ENCODE measurements at regions not wholly inside any gene's neighbourhood (a gene's known extent, or its start where the extent isn't known, plus 50 kb on each side); places are given as distances from the start of the nearest gene placed in this dataset.

DNA sequence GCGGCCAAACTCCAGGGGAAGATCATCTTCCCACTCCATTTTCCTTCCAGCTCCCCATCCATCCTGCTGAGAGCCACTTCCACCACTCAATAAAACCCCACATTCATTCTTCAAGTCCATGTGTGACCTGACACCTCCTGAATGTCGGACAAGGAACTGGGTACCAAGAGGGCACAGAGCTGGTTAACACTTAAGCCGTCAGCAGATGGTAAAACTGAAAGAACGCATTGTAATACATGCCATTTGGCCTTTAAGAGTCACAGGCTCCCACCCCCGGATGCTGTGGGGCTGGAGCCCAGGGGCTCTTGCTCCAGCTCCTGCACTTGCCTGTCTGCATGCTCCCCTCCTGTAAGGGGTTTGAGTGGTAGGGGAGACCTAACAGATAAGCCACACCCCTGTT lies 753.9 kb downstream of the COL12A1 start:
- POLR2A ChIA-PET, result no interaction called here
- intact Hi-C loops (cut with micrococcal nuclease; ENCODE audit: unreplicated experiment) (no loop called here), in situ Hi-C loops (cut with HindIII; ENCODE audit: extremely low pct_ligation_motif_present, low pct_unique_long_range_greater_than_20kb) (no loop called here)
- CTCF ChIA-PET (ENCODE audit: low intra/inter-chr PET ratio, low total read pairs), result no interaction called here
- Histone ChIP-seq H3K9ac (ENCODE audit: insufficient read depth, low read depth, low read length) (no peak overlapping the region), H3K79me2 (ENCODE audit: insufficient read depth, low read length) (no peaks in the 10 kb centered on the region), H4K20me1 (ENCODE audit: insufficient read depth, low read length) (no peaks in the 10 kb centered on the region), H3K4me1 (ENCODE audit: insufficient read depth, low read length) (no peaks in the 10 kb centered on the region), H3K27ac (ENCODE audit: extremely low read length, insufficient read depth, low read length) (no peak overlapping the region), H3K27me3 (ENCODE audit: control insufficient read depth in 1 of 2, insufficient read depth in 2 of 2, low read length in 2 of 2) (no peaks in the 10 kb centered on the region), H2AFZ (ENCODE audit: low read length) (no peak overlapping the region), H3K4me2 (ENCODE audit: low read depth, low read length) (no peak overlapping the region), H3K9me3 (ENCODE audit: low read length) (no peaks in the 10 kb centered on the region), H3K36me3 (replicated peaks in 1 of 2; ENCODE audit: control insufficient read depth in 1 of 2, insufficient read depth in 2 of 2, low read length in 2 of 2) (no peaks in the 10 kb centered on the region), H3K4me3 (replicated peaks in 1 of 3; ENCODE audit: insufficient read depth in 1 of 3, low read depth in 2 of 3, low read length in 3 of 3) (no peak overlapping the region)
- no peak for FAIRE-seq
- WGBS (ENCODE audit: low lambda C conversion rate), result 28% methylated on average over 4 of the region's 5 CpGs
- no peak for DNase-seq (ENCODE audit: low spot score)
- TF ChIP-seq, protein P1, sequence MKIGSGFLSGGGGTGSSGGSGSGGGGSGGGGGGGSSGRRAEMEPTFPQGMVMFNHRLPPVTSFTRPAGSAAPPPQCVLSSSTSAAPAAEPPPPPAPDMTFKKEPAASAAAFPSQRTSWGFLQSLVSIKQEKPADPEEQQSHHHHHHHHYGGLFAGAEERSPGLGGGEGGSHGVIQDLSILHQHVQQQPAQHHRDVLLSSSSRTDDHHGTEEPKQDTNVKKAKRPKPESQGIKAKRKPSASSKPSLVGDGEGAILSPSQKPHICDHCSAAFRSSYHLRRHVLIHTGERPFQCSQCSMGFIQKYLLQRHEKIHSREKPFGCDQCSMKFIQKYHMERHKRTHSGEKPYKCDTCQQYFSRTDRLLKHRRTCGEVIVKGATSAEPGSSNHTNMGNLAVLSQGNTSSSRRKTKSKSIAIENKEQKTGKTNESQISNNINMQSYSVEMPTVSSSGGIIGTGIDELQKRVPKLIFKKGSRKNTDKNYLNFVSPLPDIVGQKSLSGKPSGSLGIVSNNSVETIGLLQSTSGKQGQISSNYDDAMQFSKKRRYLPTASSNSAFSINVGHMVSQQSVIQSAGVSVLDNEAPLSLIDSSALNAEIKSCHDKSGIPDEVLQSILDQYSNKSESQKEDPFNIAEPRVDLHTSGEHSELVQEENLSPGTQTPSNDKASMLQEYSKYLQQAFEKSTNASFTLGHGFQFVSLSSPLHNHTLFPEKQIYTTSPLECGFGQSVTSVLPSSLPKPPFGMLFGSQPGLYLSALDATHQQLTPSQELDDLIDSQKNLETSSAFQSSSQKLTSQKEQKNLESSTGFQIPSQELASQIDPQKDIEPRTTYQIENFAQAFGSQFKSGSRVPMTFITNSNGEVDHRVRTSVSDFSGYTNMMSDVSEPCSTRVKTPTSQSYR (CRISPR knock-in tag; IDR thresholded peaks at IDR 0.05; ENCODE audit: borderline replicate concordance), result no peak
- TF ChIP-seq IRF2 (CRISPR knock-in tag; IDR thresholded peaks at IDR 0.05), result no peak
- no peak for TF ChIP-seq HMGXB4 (CRISPR knock-in tag; IDR thresholded peaks at IDR 0.05; ENCODE audit: borderline replicate concordance in 1 of 2, low read depth in 1 of 2)
- no peak for TF ChIP-seq GPN1 (CRISPR knock-in tag; IDR thresholded peaks at IDR 0.05; ENCODE audit: borderline replicate concordance)
- TF ChIP-seq ZBTB26 (CRISPR knock-in tag; IDR thresholded peaks at IDR 0.05; ENCODE audit: borderline replicate concordance), result no peak
- TF ChIP-seq ARNT2 (CRISPR knock-in tag; IDR thresholded peaks at IDR 0.05; ENCODE audit: low read depth), result no peak
- TF ChIP-seq, protein P2, sequence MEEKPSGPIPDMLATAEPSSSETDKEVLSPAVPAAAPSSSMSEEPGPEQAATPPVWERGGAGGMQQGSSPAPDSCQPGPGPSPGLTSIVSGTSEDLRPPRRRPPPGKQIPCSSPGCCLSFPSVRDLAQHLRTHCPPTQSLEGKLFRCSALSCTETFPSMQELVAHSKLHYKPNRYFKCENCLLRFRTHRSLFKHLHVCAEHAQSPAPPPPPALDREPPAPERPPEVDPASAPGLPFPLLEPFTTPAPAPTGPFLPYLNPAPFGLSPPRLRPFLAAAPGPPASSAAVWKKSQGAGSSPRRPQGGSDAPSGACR (CRISPR knock-in tag; IDR thresholded peaks at IDR 0.05), result no peak
- TF ChIP-seq, protein P3, sequence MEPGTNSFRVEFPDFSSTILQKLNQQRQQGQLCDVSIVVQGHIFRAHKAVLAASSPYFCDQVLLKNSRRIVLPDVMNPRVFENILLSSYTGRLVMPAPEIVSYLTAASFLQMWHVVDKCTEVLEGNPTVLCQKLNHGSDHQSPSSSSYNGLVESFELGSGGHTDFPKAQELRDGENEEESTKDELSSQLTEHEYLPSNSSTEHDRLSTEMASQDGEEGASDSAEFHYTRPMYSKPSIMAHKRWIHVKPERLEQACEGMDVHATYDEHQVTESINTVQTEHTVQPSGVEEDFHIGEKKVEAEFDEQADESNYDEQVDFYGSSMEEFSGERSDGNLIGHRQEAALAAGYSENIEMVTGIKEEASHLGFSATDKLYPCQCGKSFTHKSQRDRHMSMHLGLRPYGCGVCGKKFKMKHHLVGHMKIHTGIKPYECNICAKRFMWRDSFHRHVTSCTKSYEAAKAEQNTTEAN (CRISPR knock-in tag; conservative IDR thresholded peaks at IDR 0.05), result no peak
- no peak for TF ChIP-seq ISL2 (CRISPR knock-in tag; IDR thresholded peaks at IDR 0.05)
- no peak for TF ChIP-seq PRMT3 (CRISPR knock-in tag; IDR thresholded peaks at IDR 0.05; ENCODE audit: borderline replicate concordance, low read depth)
- no peak for TF ChIP-seq ZNF816 (CRISPR knock-in tag; IDR thresholded peaks at IDR 0.05; ENCODE audit: borderline replicate concordance)
- no peak for TF ChIP-seq RFX3 (CRISPR knock-in tag; IDR thresholded peaks at IDR 0.05)
- no peak for TF ChIP-seq SSRP1 (CRISPR knock-in tag; IDR thresholded peaks at IDR 0.05)
- TF ChIP-seq RFXANK (CRISPR knock-in tag; IDR thresholded peaks at IDR 0.05), result no peak
- TF ChIP-seq RCOR2 (CRISPR knock-in tag; IDR thresholded peaks at IDR 0.05), result no peak
- TF ChIP-seq, protein P4, sequence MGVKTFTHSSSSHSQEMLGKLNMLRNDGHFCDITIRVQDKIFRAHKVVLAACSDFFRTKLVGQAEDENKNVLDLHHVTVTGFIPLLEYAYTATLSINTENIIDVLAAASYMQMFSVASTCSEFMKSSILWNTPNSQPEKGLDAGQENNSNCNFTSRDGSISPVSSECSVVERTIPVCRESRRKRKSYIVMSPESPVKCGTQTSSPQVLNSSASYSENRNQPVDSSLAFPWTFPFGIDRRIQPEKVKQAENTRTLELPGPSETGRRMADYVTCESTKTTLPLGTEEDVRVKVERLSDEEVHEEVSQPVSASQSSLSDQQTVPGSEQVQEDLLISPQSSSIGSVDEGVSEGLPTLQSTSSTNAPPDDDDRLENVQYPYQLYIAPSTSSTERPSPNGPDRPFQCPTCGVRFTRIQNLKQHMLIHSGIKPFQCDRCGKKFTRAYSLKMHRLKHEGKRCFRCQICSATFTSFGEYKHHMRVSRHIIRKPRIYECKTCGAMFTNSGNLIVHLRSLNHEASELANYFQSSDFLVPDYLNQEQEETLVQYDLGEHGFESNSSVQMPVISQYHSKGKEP (CRISPR knock-in tag; IDR thresholded peaks at IDR 0.05), result no peak
- no peak for TF ChIP-seq KDM3A (CRISPR knock-in tag; IDR thresholded peaks at IDR 0.05; ENCODE audit: low read depth)
- no TSS peak for BruUV-seq (replicated peaks)
- ATAC-seq, result no peak

Measured in HepG2 (cell line).